GM13977 (cell line): ENCODE measurements at regions not wholly inside any gene's neighbourhood (a gene's known extent, or its start where the extent isn't known, plus 50 kb on each side); places are given as distances from the start of the nearest gene placed in this dataset.

Experiments
- DNase-seq: peaks from one replicate; pipeline ENCODE4 v3.0.0; 2012; ENCODE audit warnings: low spot score
- CTCF ChIP-seq: IDR thresholded peaks from 2 replicates; pipeline ENCODE4 v1.5.1; 2012; ENCODE audit warnings: mild to moderate bottlenecking, control low read depth; ENCODE audit not compliant: insufficient read depth; ENCODE audit errors: extremely low read depth, missing control alignments
- in situ Hi-C: fragments of 300-500 bp; cut with MboI; formaldehyde crosslinking; loops from one replicate; pipeline ENCODE4 v1.12.0; 2022; ENCODE audit warnings: low sequenced_read_pairs, low pct_unique_long_range_greater_than_20kb, mixed read lengths, inconsistent platforms; ENCODE audit not compliant: unreplicated experiment

DNA sequence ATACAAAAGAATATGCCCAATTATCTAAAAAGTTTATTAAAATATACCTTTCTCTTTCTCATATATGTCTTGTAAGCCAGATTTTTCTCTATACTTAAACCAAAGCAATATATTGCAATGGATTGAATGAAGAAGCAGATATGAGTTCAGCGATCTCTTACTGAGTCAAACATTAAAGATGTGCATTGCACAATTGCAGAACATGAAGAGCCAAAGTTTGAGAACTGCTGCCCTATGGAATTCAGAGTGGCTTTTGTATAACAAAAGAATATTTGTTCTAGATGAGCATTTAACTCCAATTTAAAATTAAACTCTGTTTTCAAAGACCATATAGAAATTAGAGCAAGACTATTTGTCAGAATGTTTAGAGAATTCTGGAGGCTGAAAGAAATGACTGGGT is 519.0 kb upstream of the DAB2 start:
- no peak for TF ChIP-seq CTCF
- in situ Hi-C loops = no loop called here
- DNase-seq = no peak

- in situ Hi-C loops = no loop called here
- no peak for DNase-seq
- no peak for TF ChIP-seq CTCF
Measured at GRCh38 chr5:39942606-39943005, 517.8 kb upstream of the DAB2 start.

- TF ChIP-seq CTCF = no peak
Measured at GRCh38 chr5:39941416-39941815, 516.6 kb upstream of the DAB2 start.

DNA sequence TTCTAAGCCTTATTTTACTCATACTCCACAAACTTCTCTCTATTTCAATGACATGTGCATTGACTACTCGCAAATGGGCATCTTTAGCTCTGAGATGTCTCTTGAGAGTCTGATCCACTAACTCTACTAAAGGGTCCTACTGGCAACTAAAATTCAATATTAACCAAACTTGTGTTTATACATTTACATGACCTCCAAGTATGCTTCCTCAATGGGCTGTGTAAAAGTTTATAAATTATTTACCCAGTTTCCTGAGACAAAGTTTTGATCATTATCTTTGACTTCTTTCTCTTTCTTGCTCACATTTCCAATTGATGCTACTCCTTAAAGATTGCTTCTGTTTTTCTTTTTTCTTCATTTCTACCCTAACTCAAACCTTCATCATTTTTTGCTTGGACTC is 510.1 kb upstream of the DAB2 start:
- TF ChIP-seq CTCF = no peak
- in situ Hi-C loops = no loop called here
- DNase-seq = no peak

More at GRCh38 chr5:39941416-39941815, 516.6 kb upstream of the DAB2 start:
- in situ Hi-C loops = no loop called here
- DNase-seq = no peak

GRCh38 chr5:39933061-39933460 is 508.3 kb upstream of the DAB2 start:
- in situ Hi-C loops = no loop called here
- no peak for DNase-seq
- no peak for TF ChIP-seq CTCF

- DNase-seq = no peak
- in situ Hi-C loops = no loop called here
- no peak for TF ChIP-seq CTCF
Measured at GRCh38 chr5:39928709-39929108, 503.9 kb upstream of the DAB2 start.

- TF ChIP-seq CTCF = no peak
- DNase-seq = no peak
- in situ Hi-C loops = no loop called here
Measured at GRCh38 chr5:39919876-39920275, 495.1 kb upstream of the DAB2 start.
